K562 (cell line): ENCODE measurements at regions not wholly inside any gene's neighbourhood (a gene's known extent, or its start where the extent isn't known, plus 50 kb on each side); places are given as distances from the start of the nearest gene placed in this dataset.

Experiments used
- ATAC-seq: fragments of 200-7000 bp; cut with Tn5 transposase; 3 replicates; pipeline ENCODE4 v1.9.1; 2020; ENCODE audit warnings: moderate library complexity
- BruUV-seq: library from RNA; stranded (reverse); fragments of 400-500 nt; replicated peaks from 2 replicates; lab custom pipeline; 2021; lab: Mats Ljungman, UMichigan
- CTCF ChIA-PET: fragments of 300-600 bp; formaldehyde crosslinking; extraction: SDS; loops from one replicate; lab custom pipeline; 2021; ENCODE audit warnings: low intra/inter-chr PET ratio; lab: Yijun Ruan, JAX
- POLR2A ChIA-PET: fragments of 300-600, 350-650 bp; sonication (Branson Sonifier 250); formaldehyde crosslinking; extraction: SDS; loops from one replicate; lab custom pipeline; 2021; ENCODE audit warnings: antibody characterized with exemption, inconsistent platforms; lab: Yijun Ruan, JAX
- DNase-seq, 4 experiments: peaks; one replicate each; pipeline versions ENCODE4 v3.0.0 to v3.0.0-alpha.2; 2011 to 2018; ENCODE audit warnings: low spot score in 3 of 4, mixed read lengths in 3 of 4; ENCODE audit errors: extremely low read depth in 1 of 4
- FAIRE-seq: peaks from 2 replicates; lab custom pipeline; 2011; peaks lifted over from hg19 to GRCh38; lab: Jason Lieb, UNC
- H2AFZ ChIP-seq: 2 replicates; pipeline ENCODE4 v1.6.0; 2011; ENCODE audit warnings: low read depth, low read length, control low read depth, inconsistent platforms
- H3K27ac ChIP-seq: fragments of 200-600 bp; 3 replicates; pipeline ENCODE4 v1.8.0; 2011; ENCODE audit warnings: low read depth, mild to moderate bottlenecking, control low read depth, inconsistent platforms, low read length, moderate library complexity, mixed read lengths; ENCODE audit errors: extremely low read depth
- H3K27me3 ChIP-seq, 2 experiments: fragments of 300-600 bp in 1 of 2; 2 replicates in 1 of 2; 3 replicates in 1 of 2; pipeline versions ENCODE4 v1.6.0 to v1.8.0; 2011; ENCODE audit warnings: inconsistent platforms in 2 of 2, low read length in 2 of 2, mild to moderate bottlenecking in 1 of 2, mixed read lengths in 1 of 2, moderate library complexity in 1 of 2; ENCODE audit not compliant: control insufficient read depth in 2 of 2, insufficient read depth in 2 of 2
- H3K36me3 ChIP-seq: fragments of 300-600 bp; 3 replicates; pipeline ENCODE4 v1.8.0; 2011; ENCODE audit warnings: mild to moderate bottlenecking, low read length, inconsistent platforms; ENCODE audit not compliant: control insufficient read depth, insufficient read depth
- H3K4me1 ChIP-seq, 2 experiments: fragments of 200-600 bp in 1 of 2; replicated peaks in 1 of 2; 2 replicates in 1 of 2; 3 replicates in 1 of 2; pipeline versions ENCODE4 v1.5.1 to v1.8.0; 2011; ENCODE audit warnings: inconsistent platforms in 2 of 2, low read length in 2 of 2, mild to moderate bottlenecking in 1 of 2, mixed read lengths in 1 of 2, moderate library complexity in 1 of 2; ENCODE audit not compliant: control insufficient read depth in 2 of 2, insufficient read depth in 2 of 2
- H3K4me2 ChIP-seq: 2 replicates; pipeline ENCODE4 v1.6.1; 2011; ENCODE audit warnings: low read length, control low read depth, inconsistent platforms, mixed read lengths; ENCODE audit not compliant: insufficient read depth
- H3K4me3 ChIP-seq: fragments of 200-600 bp; sonication (generic), shearing (Covaris generic); 2 replicates; pipeline ENCODE4 v1.5.1; 2016; ENCODE audit warnings: control low read depth, inconsistent platforms
- H3K79me2 ChIP-seq: fragments of 200-600 bp; 3 replicates; pipeline ENCODE4 v1.8.0; 2011; ENCODE audit warnings: low read length, inconsistent platforms; ENCODE audit not compliant: control insufficient read depth, insufficient read depth
- H3K9ac ChIP-seq, 2 experiments: 2 replicates each; pipeline versions ENCODE4 v1.6.0 to v1.6.1; 2011; ENCODE audit warnings: low read depth in 2 of 2, low read length in 2 of 2, control low read depth in 1 of 2, inconsistent platforms in 1 of 2, mild to moderate bottlenecking in 1 of 2, mixed read lengths in 1 of 2; ENCODE audit not compliant: insufficient read depth in 1 of 2
- H3K9me1 ChIP-seq: one replicate; pipeline ENCODE4 v1.6.0; 2011; ENCODE audit warnings: inconsistent platforms, mild to moderate bottlenecking, low read length, moderate library complexity; ENCODE audit not compliant: control insufficient read depth, insufficient read depth
- H3K9me3 ChIP-seq: replicated peaks from 2 replicates; pipeline ENCODE4 v1.5.1; 2011; ENCODE audit warnings: low read depth, low read length, inconsistent platforms; ENCODE audit not compliant: control insufficient read depth, insufficient read depth
- H4K20me1 ChIP-seq: replicated peaks from 2 replicates; pipeline ENCODE4 v1.6.1; 2011; ENCODE audit warnings: low read length, inconsistent platforms, mixed read lengths; ENCODE audit not compliant: control insufficient read depth, insufficient read depth
- DNMT1 ChIP-seq: fragments of 450-650 bp; IDR thresholded peaks from 2 replicates; pipeline ENCODE4 v1.6.1; 2016; ENCODE audit warnings: antibody characterized with exemption, mild to moderate bottlenecking
- SAFB ChIP-seq: fragments of 200-400 bp; formaldehyde crosslinking; IDR thresholded peaks from 2 replicates; pipeline ENCODE4 v1.6.1; 2017; ENCODE audit warnings: low read depth, low read length, borderline replicate concordance
- ZNF507 ChIP-seq: conservative IDR thresholded peaks from 2 replicates; pipeline ENCODE4 v1.6.1; 2017; ENCODE audit warnings: missing genetic modification characterization, missing compliant biosample characterization
- ZNF592 ChIP-seq: fragments of 450-650 bp; IDR thresholded peaks from 2 replicates; pipeline ENCODE4 v1.6.1; 2017; ENCODE audit warnings: antibody characterized with exemption, mild to moderate bottlenecking
- WGBS: fragments of 100-300 bp; shearing (Covaris generic); methylation state at CpG from one replicate; pipeline ENCODE4 v1.1.6; 2016; ENCODE audit warnings: low coverage, mixed read lengths; ENCODE audit not compliant: insufficient coverage; ENCODE audit errors: missing lambda C conversion rate; 5-methylcytosine and 5-hydroxymethylcytosine counted together
- in situ Hi-C: fragments of 300-500 bp; cut with MboI; formaldehyde crosslinking; loops from 4 replicates; pipeline ENCODE4 v1.15.0; 2018; ENCODE audit warnings: inconsistent platforms, mixed read lengths
- intact Hi-C: fragments of 100-400 bp; cut with micrococcal nuclease; formaldehyde crosslinking; loops from 2 replicates; pipeline ENCODE4 v1.14.2; 2022

- intact Hi-C loops = no loop called here
- no peak for ATAC-seq
- no peak for DNase-seq
- Histone ChIP-seq H4K20me1 (no peaks in the 10 kb centered on the region), H3K36me3 (no peaks in the 10 kb centered on the region), H3K9me1 (no peaks in the 10 kb centered on the region), H3K79me2 (no peaks in the 10 kb centered on the region), H3K9ac (no peak overlapping the region), H2AFZ (no peak overlapping the region), H3K27me3 (peaks cover 2 to 18% of the 10 kb centered on the region in 2 experiments; a peak in 3 of 5 replicates), H3K4me2 (no peak overlapping the region), H3K4me1 (no peaks in the 10 kb centered on the region), H3K4me3 (no peak overlapping the region), H3K27ac (no peak overlapping the region), H3K9me3 (no peaks in the 10 kb centered on the region)
- TF ChIP-seq DNMT1 = no peak
- TF ChIP-seq SAFB = no peak
- no peak for TF ChIP-seq ZNF592
- no peak for TF ChIP-seq ZNF507
- CTCF ChIA-PET = no interaction called here
- FAIRE-seq = peak; percentile 11
- in situ Hi-C loops = no loop called here
- BruUV-seq = no TSS peak
- POLR2A ChIA-PET = no interaction called here
- WGBS = 0% methylated on average over 12 of the region's 12 CpGs
Measured at GRCh38 chr6:1110941-1111349, 201.0 kb upstream of the FOXQ1 start.
